ENCODE measurements at regions not wholly inside any gene's neighbourhood (a gene's known extent, or its start where the extent isn't known, plus 50 kb on each side); places are given as distances from the start of the nearest gene placed in this dataset.
"Not testable (repeated sequence)": the region's sequence is repeated elsewhere in the genome, so short reads cannot be mapped to it uniquely, and the experiment has no call there.

- DNase-seq: no peak
These were observed 252.8 kb upstream of the CNTN6 start for GRCh38 chr3:839981-840380.

GRCh38 chr3:851098-851790, 241.6 kb upstream of the CNTN6 start:
- DNase-seq: no peak

GRCh38 chr3:852033-852432, 240.8 kb upstream of the CNTN6 start:
- no peak for DNase-seq

- no peak for DNase-seq
These were observed 239.3 kb upstream of the CNTN6 start for GRCh38 chr3:853489-853888.

GRCh38 chr3:859135-859534, 233.7 kb upstream of the CNTN6 start:
- DNase-seq: no peak

- no peak for DNase-seq
These were observed 231.1 kb upstream of the CNTN6 start for GRCh38 chr3:861721-862120.

GRCh38 chr3:869269-869668, 223.6 kb upstream of the CNTN6 start:
- DNase-seq: no peak

GRCh38 chr3:869734-870133, 223.1 kb upstream of the CNTN6 start:
- no peak for DNase-seq

GRCh38 chr3:871651-872050, 221.2 kb upstream of the CNTN6 start:
- DNase-seq: no peak

- DNase-seq: no peak
These were observed 215.8 kb upstream of the CNTN6 start for GRCh38 chr3:877001-877400.

- DNase-seq: no peak
These were observed 214.1 kb upstream of the CNTN6 start for GRCh38 chr3:878746-879145.

GRCh38 chr3:880371-880770, 212.5 kb upstream of the CNTN6 start:
- DNase-seq: no peak

- no peak for DNase-seq
These were observed 210.3 kb upstream of the CNTN6 start for GRCh38 chr3:882533-882932.

GRCh38 chr3:901953-902778, 190.7 kb upstream of the CNTN6 start:
- no peak for DNase-seq

- DNase-seq: no peak
These were observed 187.6 kb upstream of the CNTN6 start for GRCh38 chr3:905217-905616.

GRCh38 chr3:906739-907138, 186.1 kb upstream of the CNTN6 start:
- DNase-seq: no peak

- no peak for DNase-seq
These were observed 184.0 kb upstream of the CNTN6 start for GRCh38 chr3:908839-909238.

GRCh38 chr3:912717-913116, 180.1 kb upstream of the CNTN6 start:
- DNase-seq: not testable (repeated sequence)

GRCh38 chr3:923161-923910, 169.5 kb upstream of the CNTN6 start:
- no peak for DNase-seq

GRCh38 chr3:930866-931265, 162.0 kb upstream of the CNTN6 start:
- DNase-seq: no peak

- DNase-seq: no peak
These were observed 159.5 kb upstream of the CNTN6 start for GRCh38 chr3:933326-933725.

GRCh38 chr3:944786-945185, 148.0 kb upstream of the CNTN6 start:
- no peak for DNase-seq

GRCh38 chr3:945738-946137, 147.1 kb upstream of the CNTN6 start:
- no peak for DNase-seq

- DNase-seq: no peak
These were observed 139.9 kb upstream of the CNTN6 start for GRCh38 chr3:952906-953305.
